K562 (cell line): ENCODE measurements at regions not wholly inside any gene's neighbourhood (a gene's known extent, or its start where the extent isn't known, plus 50 kb on each side); places are given as distances from the start of the nearest gene placed in this dataset.

Source experiments
- ARID4B ChIP-seq: sonication (generic); formaldehyde crosslinking; IDR thresholded peaks from 2 replicates; pipeline ENCODE4 v1.8.0; 2022; ENCODE audit warnings: mild to moderate bottlenecking, missing genetic modification reagents
- CCNT2 ChIP-seq: IDR thresholded peaks from 2 replicates; pipeline ENCODE4 v1.6.1; 2011; ENCODE audit warnings: borderline replicate concordance, low read depth, mild to moderate bottlenecking, moderate library complexity, mixed read lengths, low read length; ENCODE audit not compliant: insufficient read length; ENCODE audit errors: extremely low read depth
- CTBP1 ChIP-seq: fragments of 450-650 bp; IDR thresholded peaks from 2 replicates; pipeline ENCODE4 v1.6.1; 2016; ENCODE audit warnings: borderline replicate concordance
- HDAC8 ChIP-seq: fragments of 450-650 bp; IDR thresholded peaks from 2 replicates; pipeline ENCODE4 v1.6.1; 2016; ENCODE audit warnings: mild to moderate bottlenecking, missing genetic modification characterization, moderate library complexity, missing compliant biosample characterization
- HMGXB4 ChIP-seq: sonication (generic); formaldehyde crosslinking; IDR thresholded peaks from 2 replicates; pipeline ENCODE4 v1.8.1; 2023; ENCODE audit warnings: mild to moderate bottlenecking, missing genetic modification reagents
- IRF1 ChIP-seq: sonication (generic); formaldehyde crosslinking; IDR thresholded peaks from 2 replicates; pipeline ENCODE4 v1.8.0; 2022; ENCODE audit warnings: missing genetic modification reagents, mild to moderate bottlenecking, borderline replicate concordance
- KDM4B ChIP-seq, 2 experiments: fragments of 450-650 bp in 1 of 2; sonication (generic) in 1 of 2; IDR thresholded peaks; 2 replicates each; pipeline ENCODE4 v1.6.1; 2016 to 2017; ENCODE audit warnings: borderline replicate concordance in 2 of 2, antibody characterized with exemption in 1 of 2, low read depth in 1 of 2, mild to moderate bottlenecking in 1 of 2
- NCOA6 ChIP-seq: fragments of 450-650 bp; IDR thresholded peaks from 2 replicates; pipeline ENCODE4 v1.6.1; 2017; ENCODE audit warnings: mild to moderate bottlenecking
- POLR2B ChIP-seq: fragments of 450-650 bp; IDR thresholded peaks from 2 replicates; pipeline ENCODE4 v1.6.1; 2018; ENCODE audit warnings: low read depth; ENCODE audit not compliant: partially characterized antibody
- SNAPC5 ChIP-seq: fragments of 250-450 bp; sonication (Bioruptor Pico); IDR thresholded peaks from 2 replicates; pipeline ENCODE4 v1.8.0; 2021; ENCODE audit warnings: moderate library complexity, mild to moderate bottlenecking, inconsistent platforms
- SREBF2 ChIP-seq: sonication (generic); formaldehyde crosslinking; IDR thresholded peaks from 2 replicates; pipeline ENCODE4 v1.4.0; 2020; ENCODE audit warnings: mild to moderate bottlenecking, missing genetic modification reagents
- U2AF2 ChIP-seq: fragments of 200-400 bp; formaldehyde crosslinking; optimal IDR thresholded peaks from 2 replicates; pipeline ENCODE3; 2017; ENCODE audit warnings: low read depth, mild to moderate bottlenecking, low read length
- ZHX1 ChIP-seq: fragments of 150-350 bp; conservative IDR thresholded peaks from 2 replicates; pipeline ENCODE4 v1.6.1; 2014; ENCODE audit warnings: low read length

- TF ChIP-seq U2AF2 (no peak), HDAC8 (tag) (no peak), KDM4B (IDR thresholded peaks at IDR 0.05; ENCODE audit: borderline replicate concordance in 2 of 2, low read depth in 1 of 2) (no peak), SREBF2 (no peak), POLR2B (no peak), CTBP1 (peak; percentile 84; the same call in 1 of the 2 replicates), ARID4B (no peak), HMGXB4 (CRISPR knock-in tag) (no peak), ZHX1 (no peak), CCNT2 (no peak), NCOA6 (no peak; the same call in 1 of the 2 replicates), IRF1 (CRISPR knock-in tag) (no peak), SNAPC5 (no peak)
These were observed 104.5 kb downstream of the TDRD15 start (continued) for GRCh38 chr2:21228041-21228895.
